ENCODE measurements at regions not wholly inside any gene's neighbourhood (a gene's known extent, or its start where the extent isn't known, plus 50 kb on each side); places are given as distances from the start of the nearest gene placed in this dataset.

- no peak for TF ChIP-seq CTCF (IDR thresholded peaks at IDR 0.05)
- no peak for TF ChIP-seq POLR2AphosphoS5 (IDR thresholded peaks at IDR 0.05)
- TF ChIP-seq POLR2A (IDR thresholded peaks at IDR 0.05): no peak
Measured at GRCh38 chr2:129905664-129906081, 73.8 kb upstream of the RAB6C start.

All from prostate gland (tissue), 2 donors.